NCI-H1436 treated with DMSO at 0.1 percent for 48 hours (cell line): ENCODE measurements at regions not wholly inside any gene's neighbourhood (a gene's known extent, or its start where the extent isn't known, plus 50 kb on each side); places are given as distances from the start of the nearest gene placed in this dataset.

Experiments
- DNase-seq: peaks from one replicate; lab custom pipeline; 2025; lab: John Stamatoyannopoulos, UW

GRCh38 chr13:58795715-58796114 lies 1164.2 kb downstream of the PCDH17 start:
- DNase-seq: no peak

- DNase-seq: no peak
Measured at GRCh38 chr13:58804832-58805231, 1173.3 kb downstream of the PCDH17 start.

- DNase-seq: no peak
Measured at GRCh38 chr13:58806401-58806800, 1174.9 kb downstream of the PCDH17 start.

- DNase-seq: no peak
Measured at GRCh38 chr13:58823701-58824100, 1192.2 kb downstream of the PCDH17 start.

- no peak for DNase-seq
Measured at GRCh38 chr13:58827904-58828303, 1196.4 kb downstream of the PCDH17 start.

- DNase-seq: no peak
Measured at GRCh38 chr13:58830841-58831240, 1199.3 kb downstream of the PCDH17 start.

GRCh38 chr13:58838615-58839014 lies 1207.1 kb downstream of the PCDH17 start:
- DNase-seq: no peak

- no peak for DNase-seq
Measured at GRCh38 chr13:58843071-58843470, 1211.5 kb downstream of the PCDH17 start.

GRCh38 chr13:58843567-58843966 lies 1212.0 kb downstream of the PCDH17 start:
- no peak for DNase-seq

GRCh38 chr13:58850161-58850560 lies 1218.6 kb downstream of the PCDH17 start:
- no peak for DNase-seq

- no peak for DNase-seq
Measured at GRCh38 chr13:58852076-58852475, 1220.5 kb downstream of the PCDH17 start.

- no peak for DNase-seq
Measured at GRCh38 chr13:58855283-58855682, 1223.7 kb downstream of the PCDH17 start.

- no peak for DNase-seq
Measured at GRCh38 chr13:58858870-58859371, 1227.4 kb downstream of the PCDH17 start.

- no peak for DNase-seq
Measured at GRCh38 chr13:58865286-58865685, 1233.7 kb downstream of the PCDH17 start.

GRCh38 chr13:58869566-58869965 lies 1238.0 kb downstream of the PCDH17 start:
- no peak for DNase-seq

GRCh38 chr13:58876473-58876872 lies 1244.9 kb downstream of the PCDH17 start:
- no peak for DNase-seq

- DNase-seq: no peak
Measured at GRCh38 chr13:58879114-58879513, 1247.6 kb downstream of the PCDH17 start.

- DNase-seq: no peak
Measured at GRCh38 chr13:58882516-58882915, 1251.0 kb downstream of the PCDH17 start.

- DNase-seq: no peak
Measured at GRCh38 chr13:58883405-58883804, 1251.9 kb downstream of the PCDH17 start.

- DNase-seq: no peak
Measured at GRCh38 chr13:58884353-58885209, 1253.0 kb downstream of the PCDH17 start.

- DNase-seq: no peak
Measured at GRCh38 chr13:58889474-58889873, 1257.9 kb downstream of the PCDH17 start.

GRCh38 chr13:58893396-58893795 lies 1261.9 kb downstream of the PCDH17 start:
- no peak for DNase-seq

- no peak for DNase-seq
Measured at GRCh38 chr13:58906329-58907007, 1257.3 kb downstream of the DIAPH3 start.
